ENCODE measurements at regions not wholly inside any gene's neighbourhood (a gene's known extent, or its start where the extent isn't known, plus 50 kb on each side); places are given as distances from the start of the nearest gene placed in this dataset.

GRCh38 chr6:22164236-22164635 is 132.6 kb downstream of the PRL start:
- TF ChIP-seq CTCF (IDR thresholded peaks at IDR 0.05) (no peak), POLR2A (IDR thresholded peaks at IDR 0.05) (no peak)

Data from heart left ventricle (tissue), 13 donors.